RWPE2 (cell line): ENCODE measurements at regions not wholly inside any gene's neighbourhood (a gene's known extent, or its start where the extent isn't known, plus 50 kb on each side); places are given as distances from the start of the nearest gene placed in this dataset.
"Not testable (repeated sequence)": the region's sequence is repeated elsewhere in the genome, so short reads cannot be mapped to it uniquely, and the experiment has no call there.

ENCODE experiments used
- ATAC-seq: fragments of 200-7000 bp; cut with Tn5 transposase; 3 replicates; pipeline ENCODE4 v1.9.1; 2021; ENCODE audit warnings: low read depth
- DNase-seq: peaks from one replicate; pipeline ENCODE4 v3.0.0-alpha.2; 2020; ENCODE audit warnings: low spot score
- H3K27ac ChIP-seq: fragments of 450-650 bp; 2 replicates; pipeline ENCODE4 v1.5.1; 2017; ENCODE audit warnings: mild to moderate bottlenecking; ENCODE audit not compliant: poor library complexity, severe bottlenecking
- H3K27me3 ChIP-seq: fragments of 250-450 bp; sonication (Bioruptor Pico); 2 replicates; pipeline ENCODE4 v1.5.1; 2021; ENCODE audit warnings: mild to moderate bottlenecking, moderate library complexity; ENCODE audit not compliant: insufficient read depth, poor library complexity, severe bottlenecking
- H3K36me3 ChIP-seq: fragments of 250-450 bp; sonication (Bioruptor Pico); 2 replicates; pipeline ENCODE4 v1.5.1; 2020; ENCODE audit warnings: low read depth, mild to moderate bottlenecking, moderate library complexity
- H3K4me1 ChIP-seq: fragments of 250-450 bp; sonication (Bioruptor Pico); 2 replicates; pipeline ENCODE4 v1.5.1; 2021; ENCODE audit warnings: mild to moderate bottlenecking, moderate library complexity; ENCODE audit not compliant: insufficient read depth, poor library complexity, severe bottlenecking
- H3K4me3 ChIP-seq: fragments of 250-450 bp; sonication (Bioruptor Pico); 2 replicates; pipeline ENCODE4 v1.5.1; 2021; ENCODE audit warnings: mild to moderate bottlenecking, moderate library complexity; ENCODE audit not compliant: severe bottlenecking
- H3K9me3 ChIP-seq: fragments of 250-450 bp; sonication (Bioruptor Pico); 2 replicates; pipeline ENCODE4 v1.5.1; 2021; ENCODE audit warnings: mild to moderate bottlenecking, moderate library complexity; ENCODE audit not compliant: severe bottlenecking
- TF ChIP-seq, protein P1 (sequence below): fragments of 450-650 bp; IDR thresholded peaks from one replicate; pipeline ENCODE4 v1.5.1; 2017; ENCODE audit warnings: mild to moderate bottlenecking, moderate library complexity; ENCODE audit not compliant: poor library complexity, severe bottlenecking

DNA sequence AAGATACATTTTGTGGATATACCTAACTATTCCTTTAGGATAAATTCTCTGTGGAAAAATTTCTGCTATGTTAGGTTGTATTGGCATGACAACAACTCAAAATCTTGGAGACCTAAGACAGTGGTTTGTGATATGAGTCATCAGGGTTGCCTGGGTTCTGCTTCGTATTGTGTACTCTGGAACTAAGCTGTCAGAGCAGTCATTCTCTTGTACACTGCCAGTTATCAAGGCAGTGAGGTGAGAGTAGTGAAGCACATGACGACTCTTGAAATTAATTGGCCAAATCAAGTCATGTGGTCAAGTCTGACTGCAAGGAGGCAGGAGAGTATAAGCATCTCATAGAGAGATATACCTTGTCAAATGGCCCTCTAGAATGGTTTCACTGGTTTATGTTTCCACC is 104.4 kb downstream of the FANCF start:
- H3K4me1 ChIP-seq, result peaks cover 12% of the 10 kb centered on the region
- no peaks in the 10 kb centered on the region for H3K9me3 ChIP-seq
- TF ChIP-seq, protein P1, sequence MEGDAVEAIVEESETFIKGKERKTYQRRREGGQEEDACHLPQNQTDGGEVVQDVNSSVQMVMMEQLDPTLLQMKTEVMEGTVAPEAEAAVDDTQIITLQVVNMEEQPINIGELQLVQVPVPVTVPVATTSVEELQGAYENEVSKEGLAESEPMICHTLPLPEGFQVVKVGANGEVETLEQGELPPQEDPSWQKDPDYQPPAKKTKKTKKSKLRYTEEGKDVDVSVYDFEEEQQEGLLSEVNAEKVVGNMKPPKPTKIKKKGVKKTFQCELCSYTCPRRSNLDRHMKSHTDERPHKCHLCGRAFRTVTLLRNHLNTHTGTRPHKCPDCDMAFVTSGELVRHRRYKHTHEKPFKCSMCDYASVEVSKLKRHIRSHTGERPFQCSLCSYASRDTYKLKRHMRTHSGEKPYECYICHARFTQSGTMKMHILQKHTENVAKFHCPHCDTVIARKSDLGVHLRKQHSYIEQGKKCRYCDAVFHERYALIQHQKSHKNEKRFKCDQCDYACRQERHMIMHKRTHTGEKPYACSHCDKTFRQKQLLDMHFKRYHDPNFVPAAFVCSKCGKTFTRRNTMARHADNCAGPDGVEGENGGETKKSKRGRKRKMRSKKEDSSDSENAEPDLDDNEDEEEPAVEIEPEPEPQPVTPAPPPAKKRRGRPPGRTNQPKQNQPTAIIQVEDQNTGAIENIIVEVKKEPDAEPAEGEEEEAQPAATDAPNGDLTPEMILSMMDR, result no peak
- peak; percentile 95 for ATAC-seq
- H3K4me3 ChIP-seq, result no peak overlapping the region
- H3K27ac ChIP-seq, result no peak overlapping the region
- no peaks in the 10 kb centered on the region for H3K27me3 ChIP-seq
- no peaks in the 10 kb centered on the region for H3K36me3 ChIP-seq
- DNase-seq, result no peak

DNA sequence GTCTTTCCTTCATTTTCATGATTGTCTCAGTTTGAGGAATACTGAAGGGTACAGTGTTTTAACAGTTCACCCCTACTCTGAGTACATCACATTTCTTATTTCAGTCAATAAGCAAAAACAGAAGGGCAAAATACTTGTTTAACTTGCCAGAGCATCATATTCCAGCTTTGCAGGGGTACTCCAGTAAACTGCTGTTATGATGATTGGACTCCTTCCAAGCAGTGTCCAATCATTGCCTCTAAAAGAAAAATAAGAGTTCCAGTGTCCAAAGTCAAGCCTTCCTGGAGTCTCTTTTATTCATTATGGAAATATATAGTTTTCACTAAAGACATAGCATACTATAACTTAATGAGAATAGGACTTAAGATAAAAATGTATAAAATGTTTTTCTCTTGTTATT is 105.1 kb downstream of the FANCF start:
- TF ChIP-seq, protein P1, result no peak
- ATAC-seq (no peak), DNase-seq (no peak)
- Histone ChIP-seq H3K27ac (no peak overlapping the region), H3K4me3 (no peak overlapping the region), H3K36me3 (no peaks in the 10 kb centered on the region), H3K4me1 (peaks cover 12% of the 10 kb centered on the region), H3K9me3 (no peaks in the 10 kb centered on the region), H3K27me3 (no peaks in the 10 kb centered on the region)

DNA sequence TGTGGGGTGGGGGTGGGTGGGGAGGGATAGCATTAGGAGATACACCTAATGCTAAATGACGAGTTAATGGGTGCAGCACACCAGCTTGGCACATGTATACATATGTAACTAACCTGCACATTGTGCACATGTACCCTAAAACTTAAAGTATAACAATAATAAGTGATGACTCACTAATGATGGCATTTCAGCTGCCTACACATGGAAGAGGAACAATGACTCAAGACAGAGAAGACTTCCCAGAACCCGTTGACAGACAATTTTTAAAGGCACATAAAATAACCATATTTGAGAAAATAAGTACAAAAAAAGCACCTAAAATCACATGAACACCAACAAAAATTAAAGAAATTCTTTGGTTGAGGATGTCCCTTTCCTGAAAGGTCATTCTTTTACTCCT is 107.3 kb downstream of the FANCF start:
- DNase-seq, H3K9me3 ChIP-seq, H3K36me3 ChIP-seq: not testable (repeated sequence)

DNA sequence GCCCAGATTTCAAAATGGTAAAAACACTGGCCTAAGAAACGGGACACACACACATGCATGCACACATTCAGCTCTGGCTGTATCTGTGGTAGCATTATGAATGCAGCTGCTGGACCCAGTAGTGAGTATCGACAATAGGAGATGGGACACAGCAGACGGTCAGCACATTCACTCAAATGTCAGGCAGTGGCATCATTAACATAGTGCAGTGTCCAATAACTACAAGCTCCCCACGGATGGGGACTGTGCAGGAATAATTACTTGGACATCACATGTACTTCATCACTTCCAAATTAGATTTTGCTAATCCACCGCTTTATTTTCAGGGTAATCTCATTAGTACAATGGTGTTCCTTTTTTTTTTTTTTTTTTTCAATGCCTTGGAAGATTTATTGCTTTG is 109.5 kb downstream of the FANCF start:
- ATAC-seq (no peak), DNase-seq (no peak)
- Histone ChIP-seq H3K9me3 (peaks cover under 1% of the 10 kb centered on the region), H3K27me3 (no peaks in the 10 kb centered on the region), H3K4me3 (no peak overlapping the region), H3K27ac (no peak overlapping the region), H3K4me1 (peaks cover 8% of the 10 kb centered on the region), H3K36me3 (no peaks in the 10 kb centered on the region)
- TF ChIP-seq, protein P1, result no peak

More for the DNA sequence above, 107.3 kb downstream of the FANCF start:
- Histone ChIP-seq H3K27ac (peak overlapping the region; percentile 34), H3K4me1 (peaks cover 12% of the 10 kb centered on the region)
- not testable (repeated sequence) for H3K27me3 ChIP-seq, H3K4me3 ChIP-seq
- ATAC-seq, result peak; percentile 67; the same call in 2 of the 3 replicates

DNA sequence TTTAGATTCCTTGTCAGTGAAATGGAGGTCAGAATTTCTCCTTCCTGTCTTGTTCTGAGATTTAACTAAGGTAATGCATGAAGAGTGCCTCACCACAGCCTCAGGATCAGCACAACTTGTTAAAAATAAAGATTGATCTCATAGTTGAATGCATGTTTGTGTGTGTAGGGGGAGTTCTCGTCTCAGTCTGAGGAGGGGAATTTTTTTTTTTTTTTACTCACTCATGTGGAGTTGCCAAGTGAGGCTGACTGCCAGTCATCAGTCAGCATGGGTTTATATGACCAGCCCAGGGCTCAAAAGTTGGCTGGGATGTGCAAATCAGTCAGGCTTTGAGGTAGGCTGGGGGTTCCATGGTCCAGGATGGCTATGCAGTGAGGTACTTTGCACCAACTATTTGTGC is 113.2 kb downstream of the FANCF start:
- Histone ChIP-seq H3K4me3 (no peak overlapping the region), H3K36me3 (no peaks in the 10 kb centered on the region), H3K27me3 (no peaks in the 10 kb centered on the region), H3K9me3 (peaks cover 2% of the 10 kb centered on the region), H3K4me1 (peaks cover 14% of the 10 kb centered on the region), H3K27ac (peak overlapping the region; percentile 74)
- DNase-seq, result no peak
- TF ChIP-seq, protein P1, result no peak
- ATAC-seq, result no peak
